ENCODE measurements at regions not wholly inside any gene's neighbourhood (a gene's known extent, or its start where the extent isn't known, plus 50 kb on each side); places are given as distances from the start of the nearest gene placed in this dataset.
"Not testable (repeated sequence)": the region's sequence is repeated elsewhere in the genome, so short reads cannot be mapped to it uniquely, and the experiment has no call there.

DNA sequence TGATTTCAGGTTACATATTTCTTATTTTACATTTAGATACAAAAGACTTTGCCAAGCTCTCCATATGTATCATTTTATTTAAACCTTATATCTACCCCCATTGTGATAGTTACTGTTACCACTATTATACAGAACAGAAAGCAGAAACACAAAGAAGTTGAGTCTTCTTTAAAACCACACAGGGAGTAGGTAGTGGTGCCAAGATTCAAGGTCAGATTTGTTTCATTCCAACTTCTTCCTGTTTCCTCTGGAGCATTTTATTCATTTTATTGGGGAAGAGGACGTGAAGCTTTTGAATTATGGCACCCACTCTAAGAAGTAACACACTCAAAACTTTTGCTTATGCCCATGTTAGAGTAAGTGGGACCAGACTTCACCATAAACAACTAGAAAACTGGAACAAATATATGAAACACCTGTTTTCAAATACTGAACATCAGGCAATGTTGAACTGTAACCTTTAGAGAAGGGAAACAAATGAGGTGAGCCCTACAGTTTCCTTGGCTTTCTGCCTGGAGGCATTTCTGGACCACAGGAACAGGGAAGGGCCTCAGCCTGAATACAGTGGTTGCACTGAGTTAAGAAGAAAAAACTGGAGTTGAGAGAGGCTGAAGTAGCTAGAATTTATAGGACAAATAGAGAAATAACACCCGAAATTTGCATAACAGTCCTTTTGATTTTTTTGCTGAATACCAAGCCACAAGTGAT, 160.4 kb upstream of the SSTR1 start:
- DNase-seq (ENCODE audit: low read depth) (no peak), FAIRE-seq (no peak)
- H3K4me2 ChIP-seq (ENCODE audit: low read length), result no peak overlapping the region
- H3K27ac Mint-ChIP-seq (ENCODE audit: unreplicated experiment), result no peak overlapping the region
- peaks cover 4% of the 10 kb centered on the region for H3K9me3 Mint-ChIP-seq (ENCODE audit: unreplicated experiment)
- H3K4me3 ChIP-seq (ENCODE audit: insufficient read depth, low read depth, low read length), result no peak overlapping the region
- no peak for TF ChIP-seq EZH2 (IDR thresholded peaks at IDR 0.05; ENCODE audit: insufficient read depth, low read length)
- TF ChIP-seq, protein P1, sequence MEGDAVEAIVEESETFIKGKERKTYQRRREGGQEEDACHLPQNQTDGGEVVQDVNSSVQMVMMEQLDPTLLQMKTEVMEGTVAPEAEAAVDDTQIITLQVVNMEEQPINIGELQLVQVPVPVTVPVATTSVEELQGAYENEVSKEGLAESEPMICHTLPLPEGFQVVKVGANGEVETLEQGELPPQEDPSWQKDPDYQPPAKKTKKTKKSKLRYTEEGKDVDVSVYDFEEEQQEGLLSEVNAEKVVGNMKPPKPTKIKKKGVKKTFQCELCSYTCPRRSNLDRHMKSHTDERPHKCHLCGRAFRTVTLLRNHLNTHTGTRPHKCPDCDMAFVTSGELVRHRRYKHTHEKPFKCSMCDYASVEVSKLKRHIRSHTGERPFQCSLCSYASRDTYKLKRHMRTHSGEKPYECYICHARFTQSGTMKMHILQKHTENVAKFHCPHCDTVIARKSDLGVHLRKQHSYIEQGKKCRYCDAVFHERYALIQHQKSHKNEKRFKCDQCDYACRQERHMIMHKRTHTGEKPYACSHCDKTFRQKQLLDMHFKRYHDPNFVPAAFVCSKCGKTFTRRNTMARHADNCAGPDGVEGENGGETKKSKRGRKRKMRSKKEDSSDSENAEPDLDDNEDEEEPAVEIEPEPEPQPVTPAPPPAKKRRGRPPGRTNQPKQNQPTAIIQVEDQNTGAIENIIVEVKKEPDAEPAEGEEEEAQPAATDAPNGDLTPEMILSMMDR (IDR thresholded peaks at IDR 0.05; ENCODE audit: insufficient read depth, low read depth, low read length), result no peak
- no peak overlapping the region for H2AFZ ChIP-seq (ENCODE audit: low read depth, low read length)
- no peak overlapping the region for H3K4me3 Mint-ChIP-seq (ENCODE audit: unreplicated experiment)
- H4K20me1 ChIP-seq (ENCODE audit: insufficient read depth, low read length), result no peaks in the 10 kb centered on the region
- H3K27ac ChIP-seq (ENCODE audit: low read depth, low read length), result no peak overlapping the region
- H3K79me2 ChIP-seq (ENCODE audit: insufficient read depth, low read length), result no peaks in the 10 kb centered on the region
- no peaks in the 10 kb centered on the region for H3K36me3 Mint-ChIP-seq (ENCODE audit: low read depth, unreplicated experiment)
- no peak overlapping the region for H3K9ac ChIP-seq (ENCODE audit: low read length)
- peaks cover 4% of the 10 kb centered on the region for H3K4me1 Mint-ChIP-seq (ENCODE audit: low read depth, unreplicated experiment)
- H3K36me3 ChIP-seq (ENCODE audit: insufficient read depth, low read length), result no peaks in the 10 kb centered on the region
- H3K4me1 ChIP-seq (ENCODE audit: insufficient read depth, low read length), result peaks cover 3% of the 10 kb centered on the region
- H3K27me3 ChIP-seq (ENCODE audit: insufficient read depth, low read length), result no peaks in the 10 kb centered on the region
- H3K27me3 Mint-ChIP-seq (ENCODE audit: low read depth, unreplicated experiment), result no peaks in the 10 kb centered on the region
- H3K9me3 ChIP-seq (ENCODE audit: insufficient read depth, low read depth, low read length), result no peaks in the 10 kb centered on the region

DNA sequence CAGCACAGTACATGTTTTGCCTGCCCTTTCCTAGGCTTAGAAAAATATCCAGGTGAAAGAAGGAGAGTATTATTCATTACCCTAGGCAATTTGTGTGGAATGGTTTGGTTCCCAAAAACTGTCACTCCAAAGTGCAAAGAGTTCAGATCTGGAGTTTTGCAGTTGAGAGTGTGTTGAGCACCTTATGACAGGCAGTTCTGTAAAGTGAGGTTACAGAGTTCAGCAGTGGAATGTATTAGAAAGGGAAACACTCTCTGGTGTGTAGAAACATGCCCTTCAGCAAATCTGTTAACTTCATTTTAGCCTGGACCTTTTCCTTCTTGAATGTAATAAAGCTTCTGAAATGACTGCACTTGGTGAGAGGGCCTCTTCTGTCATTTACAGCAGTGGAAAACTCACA, 154.0 kb upstream of the SSTR1 start:
- no peak for TF ChIP-seq EZH2 (IDR thresholded peaks at IDR 0.05; ENCODE audit: insufficient read depth, low read length)
- TF ChIP-seq, protein P1 (IDR thresholded peaks at IDR 0.05; ENCODE audit: insufficient read depth, low read depth, low read length), result no peak
- H3K36me3 Mint-ChIP-seq (ENCODE audit: low read depth, unreplicated experiment), result no peaks in the 10 kb centered on the region
- no peaks in the 10 kb centered on the region for H3K36me3 ChIP-seq (ENCODE audit: insufficient read depth, low read length)
- no peak overlapping the region for H2AFZ ChIP-seq (ENCODE audit: low read depth, low read length)
- no peak overlapping the region for H3K27ac ChIP-seq (ENCODE audit: low read depth, low read length)
- H3K9me3 Mint-ChIP-seq (ENCODE audit: unreplicated experiment), result peaks cover 4% of the 10 kb centered on the region
- FAIRE-seq (no peak), DNase-seq (ENCODE audit: low read depth) (no peak)
- H3K4me2 ChIP-seq (ENCODE audit: low read length), result no peak overlapping the region
- no peaks in the 10 kb centered on the region for H4K20me1 ChIP-seq (ENCODE audit: insufficient read depth, low read length)
- H3K9me3 ChIP-seq (ENCODE audit: insufficient read depth, low read depth, low read length), result no peaks in the 10 kb centered on the region
- no peaks in the 10 kb centered on the region for H3K79me2 ChIP-seq (ENCODE audit: insufficient read depth, low read length)
- no peaks in the 10 kb centered on the region for H3K27me3 Mint-ChIP-seq (ENCODE audit: low read depth, unreplicated experiment)
- H3K4me3 Mint-ChIP-seq (ENCODE audit: unreplicated experiment), result no peak overlapping the region
- no peak overlapping the region for H3K9ac ChIP-seq (ENCODE audit: low read length)
- H3K27ac Mint-ChIP-seq (ENCODE audit: unreplicated experiment), result no peak overlapping the region
- no peaks in the 10 kb centered on the region for H3K4me1 ChIP-seq (ENCODE audit: insufficient read depth, low read length)
- H3K4me1 Mint-ChIP-seq (ENCODE audit: low read depth, unreplicated experiment), result peaks cover 6% of the 10 kb centered on the region
- H3K4me3 ChIP-seq (ENCODE audit: insufficient read depth, low read depth, low read length), result no peak overlapping the region
- H3K27me3 ChIP-seq (ENCODE audit: insufficient read depth, low read length), result no peaks in the 10 kb centered on the region

DNA sequence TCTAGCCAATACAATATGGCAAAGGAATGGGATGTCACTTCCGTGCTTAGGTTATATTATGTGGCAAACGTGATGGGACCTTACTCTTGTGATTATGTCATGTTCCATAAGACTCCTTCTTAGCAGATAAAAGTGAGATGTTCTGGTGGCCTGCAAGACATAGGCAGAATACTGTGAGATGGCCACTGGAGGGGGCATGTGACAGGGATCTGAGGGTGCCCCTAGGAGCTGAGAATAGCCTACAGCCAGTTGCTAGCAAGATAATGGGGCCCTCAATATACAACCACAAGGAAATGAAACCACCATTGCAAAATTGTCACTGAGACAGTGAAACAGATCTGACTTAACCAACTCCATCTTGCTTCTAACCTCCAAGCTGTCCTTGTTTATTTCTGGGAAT, 151.4 kb upstream of the SSTR1 start:
- Histone ChIP-seq H2AFZ (ENCODE audit: low read depth, low read length) (no peak overlapping the region), H3K9me3 (ENCODE audit: insufficient read depth, low read depth, low read length) (no peaks in the 10 kb centered on the region)

DNA sequence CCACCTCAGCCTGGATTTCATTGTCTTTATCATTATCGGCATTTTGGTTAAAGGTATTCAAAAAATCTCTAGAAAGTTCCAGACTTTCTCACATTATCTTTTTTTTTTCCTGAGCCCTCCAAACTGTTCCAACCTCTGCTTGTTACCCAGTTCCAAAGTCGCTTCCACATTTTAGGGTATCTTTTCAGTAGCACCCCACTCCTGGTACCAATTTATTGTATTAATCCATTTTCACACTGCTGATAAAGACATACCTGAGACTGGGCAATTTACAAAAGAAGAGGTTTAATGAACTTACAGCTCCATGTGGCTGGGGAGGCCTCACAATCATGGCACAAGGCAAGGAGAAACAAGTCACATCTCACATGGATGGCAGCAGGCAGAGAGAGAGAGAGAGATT, 145.5 kb upstream of the SSTR1 start:
- H3K9ac ChIP-seq (ENCODE audit: low read length); H4K20me1 ChIP-seq (ENCODE audit: insufficient read depth, low read length); H3K4me3 Mint-ChIP-seq (ENCODE audit: unreplicated experiment); H3K4me3 ChIP-seq (ENCODE audit: insufficient read depth, low read depth, low read length); H3K4me2 ChIP-seq (ENCODE audit: low read length); FAIRE-seq; H3K36me3 Mint-ChIP-seq (ENCODE audit: low read depth, unreplicated experiment); H3K27me3 Mint-ChIP-seq (ENCODE audit: low read depth, unreplicated experiment); H3K9me3 Mint-ChIP-seq (ENCODE audit: unreplicated experiment); H3K36me3 ChIP-seq (ENCODE audit: insufficient read depth, low read length); H2AFZ ChIP-seq (ENCODE audit: low read depth, low read length); H3K4me1 Mint-ChIP-seq (ENCODE audit: low read depth, unreplicated experiment); H3K79me2 ChIP-seq (ENCODE audit: insufficient read depth, low read length); DNase-seq (ENCODE audit: low read depth); H3K9me3 ChIP-seq (ENCODE audit: insufficient read depth, low read depth, low read length); H3K27ac Mint-ChIP-seq (ENCODE audit: unreplicated experiment); H3K27ac ChIP-seq (ENCODE audit: low read depth, low read length); H3K27me3 ChIP-seq (ENCODE audit: insufficient read depth, low read length); H3K4me1 ChIP-seq (ENCODE audit: insufficient read depth, low read length): not testable (repeated sequence)

More for the DNA sequence above, 151.4 kb upstream of the SSTR1 start:
- no peak overlapping the region for H3K27ac ChIP-seq (ENCODE audit: low read depth, low read length)
- Mint-ChIP-seq H3K9me3 (ENCODE audit: unreplicated experiment) (peaks cover 4% of the 10 kb centered on the region), H3K36me3 (ENCODE audit: low read depth, unreplicated experiment) (no peaks in the 10 kb centered on the region), H3K4me1 (ENCODE audit: low read depth, unreplicated experiment) (peaks cover 6% of the 10 kb centered on the region), H3K27ac (ENCODE audit: unreplicated experiment) (no peak overlapping the region), H3K4me3 (ENCODE audit: unreplicated experiment) (no peak overlapping the region), H3K27me3 (ENCODE audit: low read depth, unreplicated experiment) (no peaks in the 10 kb centered on the region)
- H3K27me3 ChIP-seq (ENCODE audit: insufficient read depth, low read length), result no peaks in the 10 kb centered on the region
- TF ChIP-seq, protein P1 (IDR thresholded peaks at IDR 0.05; ENCODE audit: insufficient read depth, low read depth, low read length), result no peak
- H3K4me3 ChIP-seq (ENCODE audit: insufficient read depth, low read depth, low read length), result no peak overlapping the region
- no peak overlapping the region for H3K9ac ChIP-seq (ENCODE audit: low read length)
- no peak overlapping the region for H3K4me2 ChIP-seq (ENCODE audit: low read length)
- no peaks in the 10 kb centered on the region for H3K79me2 ChIP-seq (ENCODE audit: insufficient read depth, low read length)
- no peaks in the 10 kb centered on the region for H4K20me1 ChIP-seq (ENCODE audit: insufficient read depth, low read length)
- no peaks in the 10 kb centered on the region for H3K4me1 ChIP-seq (ENCODE audit: insufficient read depth, low read length)
- DNase-seq (ENCODE audit: low read depth), result no peak
- no peaks in the 10 kb centered on the region for H3K36me3 ChIP-seq (ENCODE audit: insufficient read depth, low read length)
- no peak for FAIRE-seq

Data from astrocyte (in vitro differentiated cells and primary cell).